PFSK-1 (cell line): ENCODE measurements at regions not wholly inside any gene's neighbourhood (a gene's known extent, or its start where the extent isn't known, plus 50 kb on each side); places are given as distances from the start of the nearest gene placed in this dataset.

Experiments used
- POLR2AphosphoS5 ChIP-seq: IDR thresholded peaks from 2 replicates; pipeline ENCODE4 v1.6.1; 2012; ENCODE audit warnings: low read depth, mild to moderate bottlenecking, control low read depth, low read length, moderate library complexity
- TF ChIP-seq, protein P1 (sequence below), 2 experiments: IDR thresholded peaks; 2 replicates each; pipeline versions ENCODE4 v1.6.1 to v1.8.0; 2011 to 2012; ENCODE audit warnings: low read depth in 2 of 2, low read length in 2 of 2, control low read depth in 1 of 2, inconsistent platforms in 1 of 2, mild to moderate bottlenecking in 1 of 2, moderate library complexity in 1 of 2; ENCODE audit not compliant: insufficient read depth in 1 of 2

DNA sequence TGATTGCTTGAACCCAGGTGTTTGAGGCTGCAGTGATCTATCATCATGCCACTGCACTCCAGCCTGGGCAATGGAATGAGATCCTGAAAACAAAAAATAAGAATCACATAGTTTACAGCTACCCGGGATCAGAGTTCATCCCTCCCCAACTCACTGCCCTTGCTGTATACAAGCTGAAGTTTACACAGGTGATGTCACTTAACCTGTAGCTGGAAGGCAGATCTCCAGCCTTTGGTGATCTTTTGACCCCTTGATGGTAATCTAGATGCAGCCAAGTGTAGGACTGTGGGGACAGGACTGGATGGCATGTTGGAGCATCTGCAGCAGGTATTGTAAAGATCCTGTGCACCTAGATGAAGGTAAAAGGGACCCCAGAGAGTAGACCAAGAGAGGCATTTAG, 66.7 kb upstream of the SLC14A2 start:
- TF ChIP-seq POLR2AphosphoS5, result no peak
- TF ChIP-seq, protein P1, sequence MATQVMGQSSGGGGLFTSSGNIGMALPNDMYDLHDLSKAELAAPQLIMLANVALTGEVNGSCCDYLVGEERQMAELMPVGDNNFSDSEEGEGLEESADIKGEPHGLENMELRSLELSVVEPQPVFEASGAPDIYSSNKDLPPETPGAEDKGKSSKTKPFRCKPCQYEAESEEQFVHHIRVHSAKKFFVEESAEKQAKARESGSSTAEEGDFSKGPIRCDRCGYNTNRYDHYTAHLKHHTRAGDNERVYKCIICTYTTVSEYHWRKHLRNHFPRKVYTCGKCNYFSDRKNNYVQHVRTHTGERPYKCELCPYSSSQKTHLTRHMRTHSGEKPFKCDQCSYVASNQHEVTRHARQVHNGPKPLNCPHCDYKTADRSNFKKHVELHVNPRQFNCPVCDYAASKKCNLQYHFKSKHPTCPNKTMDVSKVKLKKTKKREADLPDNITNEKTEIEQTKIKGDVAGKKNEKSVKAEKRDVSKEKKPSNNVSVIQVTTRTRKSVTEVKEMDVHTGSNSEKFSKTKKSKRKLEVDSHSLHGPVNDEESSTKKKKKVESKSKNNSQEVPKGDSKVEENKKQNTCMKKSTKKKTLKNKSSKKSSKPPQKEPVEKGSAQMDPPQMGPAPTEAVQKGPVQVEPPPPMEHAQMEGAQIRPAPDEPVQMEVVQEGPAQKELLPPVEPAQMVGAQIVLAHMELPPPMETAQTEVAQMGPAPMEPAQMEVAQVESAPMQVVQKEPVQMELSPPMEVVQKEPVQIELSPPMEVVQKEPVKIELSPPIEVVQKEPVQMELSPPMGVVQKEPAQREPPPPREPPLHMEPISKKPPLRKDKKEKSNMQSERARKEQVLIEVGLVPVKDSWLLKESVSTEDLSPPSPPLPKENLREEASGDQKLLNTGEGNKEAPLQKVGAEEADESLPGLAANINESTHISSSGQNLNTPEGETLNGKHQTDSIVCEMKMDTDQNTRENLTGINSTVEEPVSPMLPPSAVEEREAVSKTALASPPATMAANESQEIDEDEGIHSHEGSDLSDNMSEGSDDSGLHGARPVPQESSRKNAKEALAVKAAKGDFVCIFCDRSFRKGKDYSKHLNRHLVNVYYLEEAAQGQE (IDR thresholded peaks at IDR 0.05; ENCODE audit: insufficient read depth in 1 of 2, low read depth in 2 of 2, low read length in 2 of 2), result no peak
